Stomach smooth muscle (tissue), 2 donors: ENCODE measurements at regions not wholly inside any gene's neighbourhood (a gene's known extent, or its start where the extent isn't known, plus 50 kb on each side); places are given as distances from the start of the nearest gene placed in this dataset.

Experiments used
- H3K27ac ChIP-seq: one replicate; pipeline ENCODE4 v1.7.0; 2013; ENCODE audit warnings: mild to moderate bottlenecking, low read length, inconsistent platforms
- H3K27me3 ChIP-seq, 2 donors: one replicate each; pipeline ENCODE4 v1.7.0; 2013; ENCODE audit warnings: low read length in 2 of 2; ENCODE audit not compliant: insufficient read depth in 2 of 2, control insufficient read depth in 1 of 2
- H3K36me3 ChIP-seq, 2 donors: one replicate each; pipeline ENCODE4 v1.7.0; 2013; ENCODE audit warnings: low read length in 2 of 2; ENCODE audit not compliant: control insufficient read depth in 2 of 2, insufficient read depth in 2 of 2
- H3K4me1 ChIP-seq: one replicate; pipeline ENCODE4 v1.7.0; 2013; ENCODE audit warnings: low read length; ENCODE audit not compliant: control insufficient read depth, insufficient read depth
- H3K4me3 ChIP-seq, 2 donors: one replicate each; pipeline ENCODE4 v1.7.0; 2013; ENCODE audit warnings: low read length in 2 of 2
- H3K9ac ChIP-seq, 2 donors: one replicate each; pipeline ENCODE4 v1.7.0; 2013; ENCODE audit warnings: low read length in 2 of 2, mild to moderate bottlenecking in 1 of 2
- H3K9me3 ChIP-seq, 2 donors: one replicate each; pipeline ENCODE4 v1.7.0; 2013; ENCODE audit warnings: low read length in 2 of 2; ENCODE audit not compliant: control insufficient read depth in 2 of 2
- donor health status: healthy.
- donor health status: Pancreatic carcinoma.

DNA sequence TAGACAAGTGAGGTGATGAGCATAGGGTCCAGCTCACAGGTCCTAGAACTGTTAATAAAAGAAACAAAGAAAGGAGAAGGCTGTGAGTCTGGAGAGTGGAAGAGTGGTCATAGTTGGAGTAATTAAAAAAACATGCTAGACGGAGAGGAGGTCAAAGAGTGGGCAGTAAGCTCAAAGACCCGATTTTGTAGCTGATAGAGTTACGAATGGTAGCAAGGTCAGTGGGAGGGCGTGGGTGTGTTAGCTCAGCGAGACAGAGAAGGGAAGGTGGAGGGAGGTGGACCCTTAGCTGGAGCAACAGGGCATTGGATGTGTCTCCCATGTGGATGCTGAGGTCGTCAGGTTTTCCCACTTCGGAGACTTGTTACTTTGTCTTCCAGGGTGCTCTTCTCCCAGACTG, 431.7 kb downstream of the CDH26 start:
- Histone ChIP-seq H3K27me3 (no peaks in the 10 kb centered on the region), H3K4me1 (no peaks in the 10 kb centered on the region), H3K27ac (no peak overlapping the region), H3K4me3 (no peak overlapping the region), H3K9ac (no peak overlapping the region), H3K36me3 (no peaks in the 10 kb centered on the region), H3K9me3 (peaks cover 0 to 6% of the 10 kb centered on the region in 2 donors)

DNA sequence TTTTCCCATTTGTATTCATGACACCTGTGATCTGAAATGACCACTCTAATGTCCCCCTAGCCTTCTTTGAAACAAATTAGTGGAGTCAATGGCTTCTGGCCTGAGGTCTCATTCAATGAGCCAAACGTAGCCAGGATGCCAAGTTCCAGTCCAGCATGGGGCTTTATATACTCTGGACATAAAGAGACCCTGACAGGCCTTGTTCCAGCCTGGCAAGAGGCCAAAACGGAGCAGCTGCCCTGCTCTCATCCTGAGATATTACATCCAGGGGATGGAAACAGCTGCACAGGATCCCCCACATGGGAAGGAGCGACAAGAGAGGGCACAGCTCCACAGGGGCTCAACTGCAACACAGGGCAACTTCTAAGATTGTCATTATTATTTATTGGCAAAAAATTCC, 437.8 kb downstream of the CDH26 start:
- H3K4me3 ChIP-seq: no peak overlapping the region
- no peaks in the 10 kb centered on the region for H3K27me3 ChIP-seq
- no peaks in the 10 kb centered on the region for H3K4me1 ChIP-seq
- H3K36me3 ChIP-seq: no peaks in the 10 kb centered on the region
- no peak overlapping the region for H3K27ac ChIP-seq
- peaks cover 0 to 4% of the 10 kb centered on the region in 2 donors for H3K9me3 ChIP-seq
- H3K9ac ChIP-seq: no peak overlapping the region

- Histone ChIP-seq H3K27me3 (no peaks in the 10 kb centered on the region), H3K27ac (no peak overlapping the region), H3K9me3 (peaks cover 0 to 6% of the 10 kb centered on the region in 2 donors), H3K4me3 (no peak overlapping the region), H3K36me3 (no peaks in the 10 kb centered on the region), H3K9ac (no peak overlapping the region), H3K4me1 (no peaks in the 10 kb centered on the region)
Observed at GRCh38 chr20:60400567-60400966, 442.3 kb downstream of the CDH26 start.

GRCh38 chr20:60402189-60403058, 444.2 kb downstream of the CDH26 start:
- no peak overlapping the region for H3K9ac ChIP-seq
- no peaks in the 10 kb centered on the region for H3K27me3 ChIP-seq
- no peaks in the 10 kb centered on the region for H3K36me3 ChIP-seq
- H3K4me3 ChIP-seq: no peak overlapping the region
- peaks cover 0 to 2% of the 10 kb centered on the region in 2 donors for H3K9me3 ChIP-seq
- no peak overlapping the region for H3K27ac ChIP-seq
- H3K4me1 ChIP-seq: no peaks in the 10 kb centered on the region

DNA sequence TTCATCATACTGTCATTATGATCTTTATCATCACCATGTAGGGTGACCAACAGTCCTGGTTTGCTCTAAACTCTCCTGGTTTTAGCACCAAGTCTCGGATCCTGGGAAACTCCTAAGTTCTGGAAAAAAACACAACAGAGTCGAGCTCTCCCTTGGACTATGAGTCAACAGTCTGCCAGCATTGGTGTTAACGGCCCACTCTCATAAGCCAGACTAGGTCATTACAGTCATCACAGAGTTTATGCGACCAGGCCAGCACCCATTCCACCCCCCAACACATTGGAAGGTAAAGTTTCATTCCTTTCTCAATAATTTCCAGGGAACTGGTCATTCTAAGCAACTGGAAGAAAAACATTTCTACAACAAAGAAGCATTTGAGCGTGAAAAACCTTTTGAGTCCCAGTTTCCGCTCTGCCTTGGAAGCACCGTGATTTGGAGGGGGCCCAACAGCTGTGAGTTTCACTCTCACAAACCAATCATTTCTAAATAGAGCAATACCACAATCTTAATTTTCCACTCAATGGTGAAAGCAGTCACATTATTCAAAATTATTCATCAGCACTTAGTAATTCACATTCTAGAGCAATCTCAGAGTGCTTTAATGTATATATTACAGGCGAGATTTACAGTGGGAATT, 445.0 kb downstream of the CDH26 start:
- Histone ChIP-seq H3K9ac (no peak overlapping the region), H3K4me1 (no peaks in the 10 kb centered on the region), H3K36me3 (no peaks in the 10 kb centered on the region), H3K4me3 (no peak overlapping the region), H3K9me3 (peaks cover 0 to 2% of the 10 kb centered on the region in 2 donors), H3K27me3 (no peaks in the 10 kb centered on the region), H3K27ac (no peak overlapping the region)

GRCh38 chr20:60407011-60407771, 449.0 kb downstream of the CDH26 start:
- Histone ChIP-seq H3K27me3 (no peaks in the 10 kb centered on the region), H3K27ac (no peak overlapping the region), H3K36me3 (no peaks in the 10 kb centered on the region), H3K4me1 (no peaks in the 10 kb centered on the region), H3K4me3 (no peak overlapping the region), H3K9ac (no peak overlapping the region), H3K9me3 (peaks cover 4% of the 10 kb centered on the region in 2 donors)

DNA sequence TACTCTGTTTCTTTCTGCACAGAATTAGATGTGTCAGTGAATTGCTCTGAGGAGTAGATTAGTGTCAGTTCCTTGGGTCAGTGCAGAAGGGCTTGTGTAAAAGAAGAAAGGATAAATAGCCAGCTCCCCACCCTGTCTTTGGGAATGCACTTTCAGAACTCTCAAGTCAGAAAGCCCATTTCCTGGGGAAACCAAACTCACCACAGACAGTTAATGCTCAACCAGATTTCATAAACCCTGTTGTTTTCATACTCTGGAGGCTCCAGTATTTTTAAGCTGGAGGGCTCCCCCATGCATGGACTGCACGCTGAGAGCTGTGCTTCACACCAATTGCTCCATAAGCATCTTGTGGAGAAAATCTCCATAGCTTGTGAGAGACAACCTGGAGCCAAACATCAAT, 449.7 kb downstream of the CDH26 start:
- Histone ChIP-seq H3K27me3 (no peaks in the 10 kb centered on the region), H3K4me3 (no peak overlapping the region), H3K27ac (no peak overlapping the region), H3K9ac (no peak overlapping the region), H3K9me3 (peaks cover 2 to 4% of the 10 kb centered on the region in 2 donors), H3K36me3 (no peaks in the 10 kb centered on the region), H3K4me1 (no peaks in the 10 kb centered on the region)

- Histone ChIP-seq H3K27ac (no peak overlapping the region), H3K4me3 (no peak overlapping the region), H3K9ac (no peak overlapping the region), H3K9me3 (peaks cover 2 to 4% of the 10 kb centered on the region in 2 donors), H3K36me3 (no peaks in the 10 kb centered on the region), H3K4me1 (no peaks in the 10 kb centered on the region), H3K27me3 (no peaks in the 10 kb centered on the region)
Observed at GRCh38 chr20:60408435-60408834, 450.2 kb downstream of the CDH26 start.

- no peaks in the 10 kb centered on the region for H3K4me1 ChIP-seq
- peaks cover 2 to 4% of the 10 kb centered on the region in 2 donors for H3K9me3 ChIP-seq
- no peaks in the 10 kb centered on the region for H3K36me3 ChIP-seq
- H3K27ac ChIP-seq: no peak overlapping the region
- no peak overlapping the region for H3K4me3 ChIP-seq
- H3K9ac ChIP-seq: no peak overlapping the region
- H3K27me3 ChIP-seq: no peaks in the 10 kb centered on the region
Observed at GRCh38 chr20:60410618-60411264, 452.5 kb downstream of the CDH26 start.

DNA sequence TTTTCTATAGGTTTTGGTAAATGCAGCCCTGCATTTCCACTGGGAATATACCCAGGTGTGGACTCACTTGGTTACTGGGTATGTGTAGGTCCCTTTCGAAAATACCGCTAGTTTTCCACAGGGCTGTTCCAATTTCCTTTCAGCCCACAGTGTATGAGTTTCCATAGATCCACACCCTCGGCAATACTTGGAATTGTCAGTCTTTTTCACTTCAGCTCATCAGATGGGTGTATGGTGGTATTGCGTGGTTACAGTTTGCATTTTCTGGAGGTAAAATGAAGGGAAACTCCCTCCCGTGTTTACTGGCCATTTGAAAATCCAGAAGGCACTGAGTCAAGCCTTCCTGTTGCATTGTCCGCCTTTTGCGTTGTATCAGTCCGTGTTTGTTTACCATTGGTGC, 453.6 kb downstream of the CDH26 start:
- Histone ChIP-seq H3K4me3 (no peak overlapping the region), H3K27me3 (no peaks in the 10 kb centered on the region), H3K27ac (no peak overlapping the region), H3K9ac (no peak overlapping the region), H3K9me3 (peaks cover 2 to 4% of the 10 kb centered on the region in 2 donors), H3K4me1 (no peaks in the 10 kb centered on the region), H3K36me3 (no peaks in the 10 kb centered on the region)
